ENCODE measurements at regions not wholly inside any gene's neighbourhood (a gene's known extent, or its start where the extent isn't known, plus 50 kb on each side); places are given as distances from the start of the nearest gene placed in this dataset.

DNA sequence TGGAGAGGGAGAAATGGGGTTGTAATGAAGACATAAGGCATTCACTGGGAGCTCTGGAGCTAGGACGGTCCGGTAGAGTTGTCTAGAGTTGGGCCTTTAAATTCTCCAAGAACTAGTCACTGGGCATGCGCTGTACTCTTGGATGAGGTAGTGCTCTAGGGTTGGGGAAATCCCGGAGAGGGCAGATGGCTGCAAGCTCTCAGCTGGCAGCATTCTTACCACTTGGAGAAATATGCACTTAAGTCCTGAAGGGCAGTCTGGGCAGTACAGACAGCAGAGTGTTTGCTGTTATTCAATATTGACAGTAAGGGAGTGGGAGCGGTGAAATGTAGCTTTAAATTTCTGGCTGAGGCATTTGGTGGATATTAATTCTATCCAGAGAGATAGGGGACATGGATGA is 214.6 kb downstream of the RDH14 start:
- no peaks in the 10 kb centered on the region for H3F3A ChIP-seq (ENCODE audit: control insufficient read depth, insufficient read depth)
- no peak overlapping the region for H3K4me2 ChIP-seq (ENCODE audit: low read length)
- H3K9me3 ChIP-seq (ENCODE audit: control insufficient read depth, insufficient read depth, low read length), result no peaks in the 10 kb centered on the region
- H3K4me1 ChIP-seq (ENCODE audit: control insufficient read depth, low read length), result no peaks in the 10 kb centered on the region
- no peaks in the 10 kb centered on the region for H3K9me2 ChIP-seq (replicated peaks; ENCODE audit: control insufficient read depth, low read length)
- no peaks in the 10 kb centered on the region for H3K36me3 ChIP-seq (ENCODE audit: control insufficient read depth, low read length)
- no peak overlapping the region for H3K27ac ChIP-seq (ENCODE audit: low read depth, low read length)
- H3K79me2 ChIP-seq (ENCODE audit: control insufficient read depth, low read length), result no peaks in the 10 kb centered on the region
- no peaks in the 10 kb centered on the region for H3K27me3 ChIP-seq (ENCODE audit: control insufficient read depth, low read length)
- TF ChIP-seq CTCF (IDR thresholded peaks at IDR 0.05; ENCODE audit: low read depth, low read length, poor library complexity, severe bottlenecking) (no peak), EZH2phosphoT487 (IDR thresholded peaks at IDR 0.05; ENCODE audit: borderline replicate concordance, low read length) (no peak)
- no peaks in the 10 kb centered on the region for H4K20me1 ChIP-seq (ENCODE audit: control insufficient read depth, insufficient read depth, low read depth, low read length)
- no peak overlapping the region for H3K4me3 ChIP-seq (ENCODE audit: low read length)

DNA sequence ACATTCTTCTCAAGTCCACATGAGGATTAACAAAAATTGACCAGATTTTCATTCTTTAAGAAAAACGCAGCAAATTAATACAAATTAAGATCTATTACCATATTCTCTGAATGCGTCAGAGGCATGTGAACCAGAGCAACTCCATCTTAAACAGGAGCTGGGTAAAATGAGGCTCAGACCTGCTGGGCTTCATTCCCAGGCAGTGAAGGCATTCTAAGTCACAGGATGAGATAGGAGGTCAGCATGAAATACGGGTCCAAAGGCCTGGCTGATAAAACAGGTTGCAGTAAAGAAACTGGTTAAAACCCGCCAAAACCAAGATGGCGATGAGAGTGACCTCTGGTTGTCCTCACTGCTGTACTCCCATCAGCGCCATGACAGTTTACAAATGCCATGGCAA is 217.6 kb downstream of the RDH14 start:
- no peaks in the 10 kb centered on the region for H4K20me1 ChIP-seq (ENCODE audit: control insufficient read depth, insufficient read depth, low read depth, low read length)
- TF ChIP-seq EZH2phosphoT487 (IDR thresholded peaks at IDR 0.05; ENCODE audit: borderline replicate concordance, low read length) (no peak), CTCF (IDR thresholded peaks at IDR 0.05; ENCODE audit: low read depth, low read length, poor library complexity, severe bottlenecking) (no peak)
- H3K4me1 ChIP-seq (ENCODE audit: control insufficient read depth, low read length), result no peaks in the 10 kb centered on the region
- H3K4me2 ChIP-seq (ENCODE audit: low read length), result no peak overlapping the region
- no peaks in the 10 kb centered on the region for H3K27me3 ChIP-seq (ENCODE audit: control insufficient read depth, low read length)
- H3K27ac ChIP-seq (ENCODE audit: low read depth, low read length), result no peak overlapping the region
- no peaks in the 10 kb centered on the region for H3K79me2 ChIP-seq (ENCODE audit: control insufficient read depth, low read length)
- H3K9me2 ChIP-seq (replicated peaks; ENCODE audit: control insufficient read depth, low read length), result no peaks in the 10 kb centered on the region
- H3F3A ChIP-seq (ENCODE audit: control insufficient read depth, insufficient read depth), result no peaks in the 10 kb centered on the region
- no peaks in the 10 kb centered on the region for H3K9me3 ChIP-seq (ENCODE audit: control insufficient read depth, insufficient read depth, low read length)
- H3K36me3 ChIP-seq (ENCODE audit: control insufficient read depth, low read length), result no peaks in the 10 kb centered on the region
- no peak overlapping the region for H3K4me3 ChIP-seq (ENCODE audit: low read length)

DNA sequence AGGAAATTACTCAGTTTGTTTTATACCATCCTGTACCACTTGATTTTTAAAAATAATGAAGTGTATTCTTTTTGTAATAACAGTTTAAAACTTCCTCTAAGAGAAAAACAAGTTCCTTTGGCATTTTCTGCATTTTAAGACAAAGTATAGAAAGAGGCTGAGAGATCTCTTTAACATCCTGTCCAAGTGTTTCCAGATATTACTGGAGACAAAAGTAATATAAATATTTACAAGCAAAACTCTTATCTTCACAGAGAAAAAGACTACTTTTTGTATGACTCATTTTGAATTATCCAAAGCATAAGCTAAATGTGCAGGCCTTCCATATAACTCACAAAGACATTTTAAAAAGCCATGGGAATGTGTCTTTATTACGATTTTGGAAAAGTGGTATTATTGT is 221.1 kb downstream of the RDH14 start:
- no peaks in the 10 kb centered on the region for H3K9me3 ChIP-seq (ENCODE audit: control insufficient read depth, insufficient read depth, low read length)
- H3K27me3 ChIP-seq (ENCODE audit: control insufficient read depth, low read length), result no peaks in the 10 kb centered on the region
- no peak overlapping the region for H3K4me2 ChIP-seq (ENCODE audit: low read length)
- H3K36me3 ChIP-seq (ENCODE audit: control insufficient read depth, low read length), result no peaks in the 10 kb centered on the region
- H3F3A ChIP-seq (ENCODE audit: control insufficient read depth, insufficient read depth), result no peaks in the 10 kb centered on the region
- no peaks in the 10 kb centered on the region for H3K4me1 ChIP-seq (ENCODE audit: control insufficient read depth, low read length)
- TF ChIP-seq EZH2phosphoT487 (IDR thresholded peaks at IDR 0.05; ENCODE audit: borderline replicate concordance, low read length) (no peak), CTCF (IDR thresholded peaks at IDR 0.05; ENCODE audit: low read depth, low read length, poor library complexity, severe bottlenecking) (no peak)
- no peak overlapping the region for H3K4me3 ChIP-seq (ENCODE audit: low read length)
- H4K20me1 ChIP-seq (ENCODE audit: control insufficient read depth, insufficient read depth, low read depth, low read length), result no peaks in the 10 kb centered on the region
- no peak overlapping the region for H3K27ac ChIP-seq (ENCODE audit: low read depth, low read length)
- H3K9me2 ChIP-seq (replicated peaks; ENCODE audit: control insufficient read depth, low read length), result no peaks in the 10 kb centered on the region
- H3K79me2 ChIP-seq (ENCODE audit: control insufficient read depth, low read length), result no peaks in the 10 kb centered on the region

DNA sequence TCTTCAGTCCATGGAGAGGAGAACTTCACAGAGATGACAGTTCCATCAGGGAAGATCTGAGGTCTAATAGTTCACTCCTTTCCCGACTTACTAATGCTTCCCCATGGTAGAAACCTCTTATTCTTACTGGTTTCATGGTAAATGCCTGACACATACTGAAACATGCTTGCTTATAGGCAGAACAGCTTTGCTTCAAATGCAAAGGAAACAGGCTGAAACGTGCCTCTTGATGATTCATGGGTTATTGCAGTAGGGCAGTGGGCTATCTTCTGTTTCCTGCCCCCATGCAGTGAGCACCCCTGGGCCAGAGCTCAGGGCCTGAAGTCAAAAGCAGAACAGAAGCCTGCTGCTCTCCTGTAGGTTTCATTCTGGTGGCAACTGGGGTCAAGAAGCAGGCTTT is 223.5 kb downstream of the RDH14 start:
- no peaks in the 10 kb centered on the region for H3K9me2 ChIP-seq (replicated peaks; ENCODE audit: control insufficient read depth, low read length)
- H3K4me2 ChIP-seq (ENCODE audit: low read length), result no peak overlapping the region
- no peak overlapping the region for H3K27ac ChIP-seq (ENCODE audit: low read depth, low read length)
- no peaks in the 10 kb centered on the region for H3K36me3 ChIP-seq (ENCODE audit: control insufficient read depth, low read length)
- no peaks in the 10 kb centered on the region for H3F3A ChIP-seq (ENCODE audit: control insufficient read depth, insufficient read depth)
- no peaks in the 10 kb centered on the region for H3K79me2 ChIP-seq (ENCODE audit: control insufficient read depth, low read length)
- H4K20me1 ChIP-seq (ENCODE audit: control insufficient read depth, insufficient read depth, low read depth, low read length), result no peaks in the 10 kb centered on the region
- no peak for TF ChIP-seq CTCF (IDR thresholded peaks at IDR 0.05; ENCODE audit: low read depth, low read length, poor library complexity, severe bottlenecking)
- no peak for TF ChIP-seq EZH2phosphoT487 (IDR thresholded peaks at IDR 0.05; ENCODE audit: borderline replicate concordance, low read length)
- no peaks in the 10 kb centered on the region for H3K27me3 ChIP-seq (ENCODE audit: control insufficient read depth, low read length)
- no peaks in the 10 kb centered on the region for H3K4me1 ChIP-seq (ENCODE audit: control insufficient read depth, low read length)
- H3K4me3 ChIP-seq (ENCODE audit: low read length), result no peak overlapping the region
- no peaks in the 10 kb centered on the region for H3K9me3 ChIP-seq (ENCODE audit: control insufficient read depth, insufficient read depth, low read length)
